GM12878 (cell line): ENCODE measurements at regions not wholly inside any gene's neighbourhood (a gene's known extent, or its start where the extent isn't known, plus 50 kb on each side); places are given as distances from the start of the nearest gene placed in this dataset.

ENCODE experiments used
- ATAC-seq: fragments of 200-7000 bp; cut with Tn5 transposase; 3 replicates; pipeline ENCODE4 v1.9.1; 2020; ENCODE audit warnings: mild to moderate bottlenecking, moderate library complexity
- BruUV-seq: library from RNA; stranded (reverse); fragments of 400-500 nt; replicated peaks from 2 replicates; lab custom pipeline; 2021; lab: Mats Ljungman, UMichigan
- CTCF ChIA-PET: fragments of 300-600 bp; sonication (Branson Sonifier 250); formaldehyde crosslinking; extraction: SDS; loops from one replicate; lab custom pipeline; 2021; ENCODE audit warnings: inconsistent platforms; lab: Yijun Ruan, JAX
- POLR2A ChIA-PET: fragments of 350-600 bp; formaldehyde crosslinking; extraction: SDS; loops from one replicate; lab custom pipeline; 2021; ENCODE audit warnings: inconsistent platforms; lab: Charles Lee
- RAD21 ChIA-PET: fragments of 300-600 bp; sonication (Branson Sonifier 250); formaldehyde crosslinking; loops from one replicate; lab custom pipeline; 2023; ENCODE audit warnings: antibody characterized with exemption; ENCODE audit not compliant: unreplicated experiment; lab: Charles Lee
- SMC1A ChIA-PET: fragments of 300-600 bp; sonication (Branson Sonifier 250); formaldehyde crosslinking; loops from one replicate; lab custom pipeline; 2023; ENCODE audit not compliant: unreplicated experiment, uncharacterized antibody; lab: Charles Lee
- DNase-seq: peaks from one replicate; pipeline ENCODE4 v3.0.0-alpha.2; 2011; ENCODE audit warnings: low read depth, low spot score
- FAIRE-seq: peaks from 3 replicates; lab custom pipeline; 2011; peaks lifted over from hg19 to GRCh38; lab: Jason Lieb, UNC
- H2AFZ ChIP-seq: 2 replicates; pipeline ENCODE4 v1.6.0; 2011; ENCODE audit warnings: low read depth, low read length, control low read depth; ENCODE audit not compliant: control insufficient read depth
- H3K27ac ChIP-seq: 2 replicates; pipeline ENCODE4 v1.5.1; 2011; ENCODE audit warnings: control low read depth; ENCODE audit not compliant: control insufficient read depth, insufficient read depth
- H3K27me3 ChIP-seq, 2 experiments: replicated peaks in 1 of 2; 2 replicates each; pipeline versions ENCODE4 v1.6.0 to v1.6.1; 2011; ENCODE audit warnings: low read length in 1 of 2; ENCODE audit not compliant: control insufficient read depth in 2 of 2, insufficient read depth in 2 of 2
- H3K36me3 ChIP-seq, 2 experiments: 2 replicates each; pipeline ENCODE4 v1.5.1; 2011; ENCODE audit warnings: low read length in 1 of 2; ENCODE audit not compliant: control insufficient read depth in 2 of 2, insufficient read depth in 2 of 2
- H3K4me1 ChIP-seq: 2 replicates; pipeline ENCODE4 v1.6.1; 2011; ENCODE audit warnings: mild to moderate bottlenecking, low read length, moderate library complexity, mixed read lengths; ENCODE audit not compliant: control insufficient read depth, insufficient read depth
- H3K4me2 ChIP-seq: 2 replicates; pipeline ENCODE4 v1.6.0; 2011; ENCODE audit warnings: control low read depth; ENCODE audit not compliant: control insufficient read depth, insufficient read depth
- H3K4me3 ChIP-seq: fragments of 200-600 bp; sonication (generic); 2 replicates; pipeline ENCODE4 v1.5.1; 2016
- H3K79me2 ChIP-seq: 2 replicates; pipeline ENCODE4 v1.6.0; 2011; ENCODE audit warnings: low read length; ENCODE audit not compliant: control insufficient read depth, insufficient read depth
- H3K9ac ChIP-seq: 2 replicates; pipeline ENCODE4 v1.8.0; 2011; ENCODE audit warnings: low read length, control low read depth, mixed read lengths; ENCODE audit not compliant: control insufficient read depth, insufficient read depth
- H3K9me3 ChIP-seq: replicated peaks from 3 replicates; pipeline ENCODE4 v1.5.1; 2011; ENCODE audit warnings: mild to moderate bottlenecking, low read length; ENCODE audit not compliant: control insufficient read depth, insufficient read depth
- H4K20me1 ChIP-seq: 2 replicates; pipeline ENCODE4 v1.6.0; 2011; ENCODE audit not compliant: control insufficient read depth, insufficient read depth
- MYB ChIP-seq: fragments of 150-350 bp; IDR thresholded peaks from 2 replicates; pipeline ENCODE4 v1.6.1; 2014; ENCODE audit warnings: mild to moderate bottlenecking, low read depth, low read length, borderline replicate concordance
- NFYB ChIP-seq: IDR thresholded peaks from 2 replicates; pipeline ENCODE4 v1.6.1; 2011; ENCODE audit warnings: low read depth, mild to moderate bottlenecking, low read length, improper control_type of control experiment, moderate library complexity; ENCODE audit not compliant: insufficient read depth
- NR2C1 ChIP-seq: fragments of 450-650 bp; IDR thresholded peaks from 2 replicates; pipeline ENCODE4 v1.6.1; 2017; ENCODE audit warnings: antibody characterized with exemption, mild to moderate bottlenecking, moderate library complexity
- PML ChIP-seq: IDR thresholded peaks from 2 replicates; pipeline ENCODE4 v1.6.1; 2012; ENCODE audit warnings: low read length, inconsistent platforms
- SIN3A ChIP-seq: IDR thresholded peaks from 2 replicates; pipeline ENCODE4 v1.6.1; 2012; ENCODE audit warnings: low read depth, low read length, improper control_type of control experiment
- ZBTB40 ChIP-seq: fragments of 450-650 bp; IDR thresholded peaks from 2 replicates; pipeline ENCODE4 v1.6.1; 2016; ENCODE audit warnings: mild to moderate bottlenecking, moderate library complexity, borderline replicate concordance
- in situ Hi-C: fragments of 300-500 bp; cut with MboI; formaldehyde crosslinking; loops from 9 replicates; pipeline ENCODE4 v1.14.3; 2018; ENCODE audit warnings: mixed read lengths
- intact Hi-C: fragments of 100-400 bp; cut with micrococcal nuclease; formaldehyde crosslinking; loops from one replicate; pipeline ENCODE4 v1.14.2; 2022; ENCODE audit not compliant: unreplicated experiment

GRCh38 chr7:17456541-17456940 is 158.1 kb downstream of the AHR start (continued):
- TF ChIP-seq ZBTB40 (no peak), NR2C1 (no peak), MYB (no peak)

- H3K9me3 ChIP-seq, result no peaks in the 10 kb centered on the region; the same call in 2 of the 3 replicates
- no peaks in the 10 kb centered on the region for H3K79me2 ChIP-seq
- H3K9ac ChIP-seq, result no peak overlapping the region
- H3K27me3 ChIP-seq, result no peaks in the 10 kb centered on the region
- H4K20me1 ChIP-seq, result no peaks in the 10 kb centered on the region
- POLR2A ChIA-PET, result no interaction called here
- H3K4me3 ChIP-seq, result no peak overlapping the region
- intact Hi-C loops (no loop called here), in situ Hi-C loops (no loop called here)
- CTCF ChIA-PET, result no interaction called here
- H2AFZ ChIP-seq, result no peak overlapping the region
- BruUV-seq, result no TSS peak
- ATAC-seq, result no peak
- H3K36me3 ChIP-seq, result no peaks in the 10 kb centered on the region
- DNase-seq, result no peak
- H3K27ac ChIP-seq, result no peak overlapping the region
- no peak for FAIRE-seq
- TF ChIP-seq PML (no peak), NFYB (no peak), SIN3A (no peak)
- H3K4me2 ChIP-seq, result no peak overlapping the region
- RAD21 ChIA-PET, result no interaction called here
- SMC1A ChIA-PET, result interaction anchor here (1.2 to 1.3 kb wide), 2 partner anchors 10 to 30 kb away, joined by 3 to 5 read pairs; no protein-coding TSS in a partner anchor
- H3K4me1 ChIP-seq, result no peaks in the 10 kb centered on the region
Measured at GRCh38 chr7:17460001-17460400, 161.5 kb downstream of the AHR start.
